Hematopoietic multipotent progenitor cell treated with erythropoietin and hydrocortisone succinate and interleukin-3 and kit ligand, for 4 days (in vitro differentiated cells): ENCODE measurements at regions not wholly inside any gene's neighbourhood (a gene's known extent, or its start where the extent isn't known, plus 50 kb on each side); places are given as distances from the start of the nearest gene placed in this dataset.
A peak's percentile ranks its signal among the peaks of the same experiment; 100 is the strongest.
"Not testable (repeated sequence)": the region's sequence is repeated elsewhere in the genome, so short reads cannot be mapped to it uniquely, and the experiment has no call there.

ENCODE experiments used
- DNase-seq: peaks from one replicate; pipeline ENCODE4 v3.0.0-alpha.2; 2015

GRCh38 chr14:58961045-58961731 lies 227.3 kb upstream of the DAAM1 start:
- no peak for DNase-seq

GRCh38 chr14:58963873-58964597 lies 224.4 kb upstream of the DAAM1 start:
- DNase-seq, result no peak

- DNase-seq, result no peak
Observed at GRCh38 chr14:58964598-58964928, 223.9 kb upstream of the DAAM1 start.

GRCh38 chr14:58965601-58966000 lies 222.9 kb upstream of the DAAM1 start:
- no peak for DNase-seq

GRCh38 chr14:58966997-58967396 lies 221.5 kb upstream of the DAAM1 start:
- DNase-seq, result no peak

- DNase-seq, result no peak
Observed at GRCh38 chr14:58969951-58970751, 218.3 kb upstream of the DAAM1 start.

GRCh38 chr14:58972233-58973017 lies 216.0 kb upstream of the DAAM1 start:
- peak; percentile 80 for DNase-seq

GRCh38 chr14:58977366-58977765 lies 211.1 kb upstream of the DAAM1 start:
- no peak for DNase-seq

- no peak for DNase-seq
Observed at GRCh38 chr14:58978343-58978742, 210.1 kb upstream of the DAAM1 start.

- no peak for DNase-seq
Observed at GRCh38 chr14:58979325-58979724, 209.1 kb upstream of the DAAM1 start.

GRCh38 chr14:58981840-58982239 lies 206.6 kb upstream of the DAAM1 start:
- no peak for DNase-seq

GRCh38 chr14:58985786-58986185 lies 202.7 kb upstream of the DAAM1 start:
- DNase-seq, result no peak

- no peak for DNase-seq
Observed at GRCh38 chr14:58987591-58987990, 200.9 kb upstream of the DAAM1 start.

GRCh38 chr14:58992935-58993334 lies 195.5 kb upstream of the DAAM1 start:
- DNase-seq, result no peak

- no peak for DNase-seq
Observed at GRCh38 chr14:58994130-58994529, 194.3 kb upstream of the DAAM1 start.

- DNase-seq, result no peak
Observed at GRCh38 chr14:59004012-59004411, 184.5 kb upstream of the DAAM1 start.

GRCh38 chr14:59006179-59006578 lies 182.3 kb upstream of the DAAM1 start:
- not testable (repeated sequence) for DNase-seq

GRCh38 chr14:59009967-59010366 lies 178.5 kb upstream of the DAAM1 start:
- no peak for DNase-seq

GRCh38 chr14:59013672-59014298 lies 174.7 kb upstream of the DAAM1 start:
- DNase-seq, result no peak

GRCh38 chr14:59015482-59015881 lies 173.0 kb upstream of the DAAM1 start:
- DNase-seq, result no peak

- DNase-seq, result no peak
Observed at GRCh38 chr14:59017285-59017965, 171.0 kb upstream of the DAAM1 start.

GRCh38 chr14:59018460-59018859 lies 170.0 kb upstream of the DAAM1 start:
- no peak for DNase-seq
